ENCODE measurements at regions not wholly inside any gene's neighbourhood (a gene's known extent, or its start where the extent isn't known, plus 50 kb on each side); places are given as distances from the start of the nearest gene placed in this dataset.

- no peak for DNase-seq
- in situ Hi-C loops (cut with MboI; ENCODE audit: low pct_unique_long_range_greater_than_20kb, low sequenced_read_pairs): no loop called here
These were observed 126.3 kb upstream of the MYLIP start for GRCh38 chr6:16002332-16003196.

- in situ Hi-C loops (cut with MboI; ENCODE audit: low pct_unique_long_range_greater_than_20kb, low sequenced_read_pairs): no loop called here
- DNase-seq: no peak
These were observed 127.7 kb upstream of the MYLIP start for GRCh38 chr6:16001158-16001557.

GRCh38 chr6:15999201-15999600, 129.7 kb upstream of the MYLIP start:
- in situ Hi-C loops (cut with MboI; ENCODE audit: low pct_unique_long_range_greater_than_20kb, low sequenced_read_pairs): no loop called here

GRCh38 chr6:15997586-15998388, 131.1 kb upstream of the MYLIP start:
- in situ Hi-C loops (cut with MboI; ENCODE audit: low pct_unique_long_range_greater_than_20kb, low sequenced_read_pairs): no loop called here
- DNase-seq: no peak

More at GRCh38 chr6:15999201-15999600, 129.7 kb upstream of the MYLIP start:
- DNase-seq: no peak

GRCh38 chr6:15996030-15996429, 132.9 kb upstream of the MYLIP start:
- in situ Hi-C loops (cut with MboI; ENCODE audit: low pct_unique_long_range_greater_than_20kb, low sequenced_read_pairs): no loop called here
- DNase-seq: no peak

GRCh38 chr6:15995493-15995892, 133.4 kb upstream of the MYLIP start:
- in situ Hi-C loops (cut with MboI; ENCODE audit: low pct_unique_long_range_greater_than_20kb, low sequenced_read_pairs): no loop called here
- no peak for DNase-seq

- in situ Hi-C loops (cut with MboI; ENCODE audit: low pct_unique_long_range_greater_than_20kb, low sequenced_read_pairs): no loop called here
- DNase-seq: peak; percentile 21
These were observed 133.9 kb upstream of the MYLIP start for GRCh38 chr6:15994814-15995459.

- DNase-seq: no peak
- in situ Hi-C loops (cut with MboI; ENCODE audit: low pct_unique_long_range_greater_than_20kb, low sequenced_read_pairs): no loop called here
These were observed 135.1 kb upstream of the MYLIP start for GRCh38 chr6:15993716-15994228.

GRCh38 chr6:15990179-15990578, 138.7 kb upstream of the MYLIP start:
- in situ Hi-C loops (cut with MboI; ENCODE audit: low pct_unique_long_range_greater_than_20kb, low sequenced_read_pairs): no loop called here
- DNase-seq: no peak

GRCh38 chr6:15989397-15989796, 139.5 kb upstream of the MYLIP start:
- DNase-seq: no peak

GRCh38 chr6:15987569-15987968, 141.3 kb upstream of the MYLIP start:
- in situ Hi-C loops (cut with MboI; ENCODE audit: low pct_unique_long_range_greater_than_20kb, low sequenced_read_pairs): no loop called here
- DNase-seq: peak; percentile 24

More at GRCh38 chr6:15989397-15989796, 139.5 kb upstream of the MYLIP start:
- in situ Hi-C loops (cut with MboI; ENCODE audit: low pct_unique_long_range_greater_than_20kb, low sequenced_read_pairs): no loop called here

GRCh38 chr6:15986027-15986629, 142.8 kb upstream of the MYLIP start:
- in situ Hi-C loops (cut with MboI; ENCODE audit: low pct_unique_long_range_greater_than_20kb, low sequenced_read_pairs): no loop called here
- DNase-seq: no peak

- in situ Hi-C loops (cut with MboI; ENCODE audit: low pct_unique_long_range_greater_than_20kb, low sequenced_read_pairs): no loop called here
- DNase-seq: no peak
These were observed 143.4 kb upstream of the MYLIP start for GRCh38 chr6:15985379-15985959.

GRCh38 chr6:15981956-15982355, 146.9 kb upstream of the MYLIP start:
- in situ Hi-C loops (cut with MboI; ENCODE audit: low pct_unique_long_range_greater_than_20kb, low sequenced_read_pairs): no loop called here
- no peak for DNase-seq

GRCh38 chr6:15980801-15981200, 148.1 kb upstream of the MYLIP start:
- no peak for DNase-seq
- in situ Hi-C loops (cut with MboI; ENCODE audit: low pct_unique_long_range_greater_than_20kb, low sequenced_read_pairs): no loop called here

GRCh38 chr6:15978426-15978825, 150.5 kb upstream of the MYLIP start:
- in situ Hi-C loops (cut with MboI; ENCODE audit: low pct_unique_long_range_greater_than_20kb, low sequenced_read_pairs): no loop called here
- DNase-seq: no peak

GRCh38 chr6:15977050-15977449, 151.8 kb upstream of the MYLIP start:
- in situ Hi-C loops (cut with MboI; ENCODE audit: low pct_unique_long_range_greater_than_20kb, low sequenced_read_pairs): no loop called here
- no peak for DNase-seq

- DNase-seq: no peak
- in situ Hi-C loops (cut with MboI; ENCODE audit: low pct_unique_long_range_greater_than_20kb, low sequenced_read_pairs): no loop called here
These were observed 154.1 kb upstream of the MYLIP start for GRCh38 chr6:15974817-15975216.

GRCh38 chr6:15970517-15970916, 158.4 kb upstream of the MYLIP start:
- no peak for DNase-seq
- in situ Hi-C loops (cut with MboI; ENCODE audit: low pct_unique_long_range_greater_than_20kb, low sequenced_read_pairs): no loop called here

Measured in KBM-7 (cell line).